ENCODE measurements at regions not wholly inside any gene's neighbourhood (a gene's known extent, or its start where the extent isn't known, plus 50 kb on each side); places are given as distances from the start of the nearest gene placed in this dataset.

- CTCF ChIA-PET: no interaction called here
- H3K9me3 ChIP-seq: no peaks in the 10 kb centered on the region
- no peaks in the 10 kb centered on the region for H3K36me3 ChIP-seq (ENCODE audit: control insufficient read depth, insufficient read depth, low read length)
- no peak overlapping the region for H3K27ac Mint-ChIP-seq (ENCODE audit: unreplicated experiment)
- TF ChIP-seq, protein P1, sequence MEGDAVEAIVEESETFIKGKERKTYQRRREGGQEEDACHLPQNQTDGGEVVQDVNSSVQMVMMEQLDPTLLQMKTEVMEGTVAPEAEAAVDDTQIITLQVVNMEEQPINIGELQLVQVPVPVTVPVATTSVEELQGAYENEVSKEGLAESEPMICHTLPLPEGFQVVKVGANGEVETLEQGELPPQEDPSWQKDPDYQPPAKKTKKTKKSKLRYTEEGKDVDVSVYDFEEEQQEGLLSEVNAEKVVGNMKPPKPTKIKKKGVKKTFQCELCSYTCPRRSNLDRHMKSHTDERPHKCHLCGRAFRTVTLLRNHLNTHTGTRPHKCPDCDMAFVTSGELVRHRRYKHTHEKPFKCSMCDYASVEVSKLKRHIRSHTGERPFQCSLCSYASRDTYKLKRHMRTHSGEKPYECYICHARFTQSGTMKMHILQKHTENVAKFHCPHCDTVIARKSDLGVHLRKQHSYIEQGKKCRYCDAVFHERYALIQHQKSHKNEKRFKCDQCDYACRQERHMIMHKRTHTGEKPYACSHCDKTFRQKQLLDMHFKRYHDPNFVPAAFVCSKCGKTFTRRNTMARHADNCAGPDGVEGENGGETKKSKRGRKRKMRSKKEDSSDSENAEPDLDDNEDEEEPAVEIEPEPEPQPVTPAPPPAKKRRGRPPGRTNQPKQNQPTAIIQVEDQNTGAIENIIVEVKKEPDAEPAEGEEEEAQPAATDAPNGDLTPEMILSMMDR (IDR thresholded peaks at IDR 0.05; ENCODE audit: insufficient read depth in 1 of 2, low read depth in 1 of 2, low read length in 1 of 2, severe bottlenecking in 1 of 2, unreplicated experiment in 1 of 2): no peak
- no peak overlapping the region for H3K4me3 Mint-ChIP-seq (ENCODE audit: unreplicated experiment)
- BruUV-seq (replicated peaks): no TSS peak
- no peaks in the 10 kb centered on the region for H3K4me1 ChIP-seq
- POLR2A ChIA-PET: no interaction called here
- DNase-seq: no peak
- intact Hi-C loops (cut with micrococcal nuclease; ENCODE audit: unreplicated experiment): no loop called here
- H3K27me3 ChIP-seq (replicated peaks; ENCODE audit: control insufficient read depth, insufficient read depth, low read length): no peaks in the 10 kb centered on the region
- peaks cover 7% of the 10 kb centered on the region for H3K27me3 Mint-ChIP-seq (ENCODE audit: insufficient read depth, unreplicated experiment)
- no peaks in the 10 kb centered on the region for H3K4me1 Mint-ChIP-seq (ENCODE audit: low read depth, unreplicated experiment)
- H3K9me3 Mint-ChIP-seq (ENCODE audit: unreplicated experiment): no peaks in the 10 kb centered on the region
- no peak overlapping the region for H3K4me3 ChIP-seq (ENCODE audit: low read depth, low read length)
- H3K36me3 Mint-ChIP-seq (ENCODE audit: insufficient read depth, unreplicated experiment): no peaks in the 10 kb centered on the region
Observed at GRCh38 chr1:30395631-30396030, 327.8 kb downstream of the MATN1 start.

DNA sequence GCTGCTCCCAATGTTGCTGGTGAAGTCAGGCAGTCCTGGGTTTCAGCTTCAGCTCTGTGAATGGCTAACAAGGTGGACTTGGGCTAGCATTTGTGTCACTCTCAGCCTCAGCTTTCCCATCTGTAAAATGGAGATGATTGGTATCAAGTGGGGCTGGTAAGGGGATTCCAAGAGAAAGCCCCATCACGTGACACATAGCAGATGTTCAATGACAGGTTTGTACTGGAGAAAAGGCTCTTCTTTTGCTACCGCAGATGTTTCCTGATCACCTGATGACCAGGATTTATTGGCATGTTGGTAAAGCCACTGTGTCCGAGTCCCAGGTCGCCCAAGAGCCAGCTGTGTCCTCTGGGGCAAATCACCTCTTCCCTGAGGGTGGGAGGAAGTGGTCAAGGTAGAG is 335.0 kb downstream of the MATN1 start:
- TF ChIP-seq, protein P1 (IDR thresholded peaks at IDR 0.05; ENCODE audit: insufficient read depth in 1 of 2, low read depth in 1 of 2, low read length in 1 of 2, severe bottlenecking in 1 of 2, unreplicated experiment in 1 of 2): no peak
- no TSS peak for BruUV-seq (replicated peaks)
- intact Hi-C loops (cut with micrococcal nuclease; ENCODE audit: unreplicated experiment): no loop called here
- Histone ChIP-seq H3K4me1 (no peaks in the 10 kb centered on the region), H3K9me3 (no peaks in the 10 kb centered on the region), H3K4me3 (ENCODE audit: low read depth, low read length) (no peak overlapping the region), H3K36me3 (ENCODE audit: control insufficient read depth, insufficient read depth, low read length) (no peaks in the 10 kb centered on the region), H3K27me3 (replicated peaks; ENCODE audit: control insufficient read depth, insufficient read depth, low read length) (no peaks in the 10 kb centered on the region)
- H3K36me3 Mint-ChIP-seq (ENCODE audit: insufficient read depth, unreplicated experiment): no peaks in the 10 kb centered on the region
- H3K4me1 Mint-ChIP-seq (ENCODE audit: low read depth, unreplicated experiment): no peaks in the 10 kb centered on the region
- H3K9me3 Mint-ChIP-seq (ENCODE audit: unreplicated experiment): no peaks in the 10 kb centered on the region
- ChIA-PET CTCF (no interaction called here), POLR2A (no interaction called here)
- no peak overlapping the region for H3K27ac Mint-ChIP-seq (ENCODE audit: unreplicated experiment)
- no peak for DNase-seq
- H3K4me3 Mint-ChIP-seq (ENCODE audit: unreplicated experiment): no peak overlapping the region
- peaks cover 6% of the 10 kb centered on the region for H3K27me3 Mint-ChIP-seq (ENCODE audit: insufficient read depth, unreplicated experiment)

DNA sequence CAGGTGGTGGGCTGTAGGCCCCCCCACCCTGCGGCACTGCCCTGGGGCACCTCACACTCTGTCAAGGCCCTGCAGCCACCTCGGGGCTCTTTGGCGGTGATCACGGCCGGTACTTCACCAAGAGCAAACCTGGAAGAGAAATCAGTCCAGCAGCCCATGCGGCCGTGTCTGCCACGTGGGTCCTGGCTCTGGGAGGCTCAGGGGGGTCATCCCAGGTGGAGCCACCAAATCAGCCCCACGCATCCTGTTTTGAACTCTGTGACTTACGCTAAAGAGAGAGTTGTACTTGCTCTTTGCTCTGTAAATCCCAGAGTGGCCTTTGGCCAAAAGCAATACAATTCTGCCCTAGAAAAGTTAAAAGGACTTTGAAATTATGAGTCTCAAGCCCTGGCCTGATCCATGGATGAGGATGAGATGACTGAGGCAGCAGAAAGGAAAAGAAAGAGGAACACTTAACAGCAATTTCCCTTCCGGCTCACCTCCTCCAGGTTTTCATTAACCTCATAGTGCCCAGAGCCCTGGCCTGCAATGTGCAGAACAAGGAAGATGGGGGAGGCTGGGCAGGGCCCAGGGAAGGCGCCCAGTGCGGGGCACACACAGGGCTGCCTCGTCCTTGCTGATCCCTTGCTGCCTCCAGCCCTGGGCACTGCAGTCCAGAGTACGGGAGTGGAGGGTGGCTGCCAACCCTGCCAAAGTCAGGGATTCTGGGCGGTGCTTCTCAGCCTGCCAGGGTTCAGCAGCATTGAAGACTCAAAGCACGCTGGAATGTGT is 337.0 kb downstream of the MATN1 start:
- H3K27me3 ChIP-seq (replicated peaks; ENCODE audit: control insufficient read depth, insufficient read depth, low read length): no peaks in the 10 kb centered on the region
- H3K4me1 ChIP-seq: no peaks in the 10 kb centered on the region
- Mint-ChIP-seq H3K4me1 (ENCODE audit: low read depth, unreplicated experiment) (no peaks in the 10 kb centered on the region), H3K4me3 (ENCODE audit: unreplicated experiment) (no peak overlapping the region), H3K36me3 (ENCODE audit: insufficient read depth, unreplicated experiment) (no peaks in the 10 kb centered on the region), H3K27ac (ENCODE audit: unreplicated experiment) (no peak overlapping the region), H3K27me3 (ENCODE audit: insufficient read depth, unreplicated experiment) (no peaks in the 10 kb centered on the region), H3K9me3 (ENCODE audit: unreplicated experiment) (no peaks in the 10 kb centered on the region)
- no peak overlapping the region for H3K4me3 ChIP-seq (ENCODE audit: low read depth, low read length)
- CTCF ChIA-PET: no interaction called here
- no peaks in the 10 kb centered on the region for H3K9me3 ChIP-seq
- no peaks in the 10 kb centered on the region for H3K36me3 ChIP-seq (ENCODE audit: control insufficient read depth, insufficient read depth, low read length)
- BruUV-seq (replicated peaks): no TSS peak
- TF ChIP-seq, protein P1 (IDR thresholded peaks at IDR 0.05; ENCODE audit: insufficient read depth in 1 of 2, low read depth in 1 of 2, low read length in 1 of 2, severe bottlenecking in 1 of 2, unreplicated experiment in 1 of 2): no peak
- POLR2A ChIA-PET: no interaction called here
- intact Hi-C loops (cut with micrococcal nuclease; ENCODE audit: unreplicated experiment): no loop called here
- no peak for DNase-seq
